HG02938 (cell line): ENCODE measurements at regions not wholly inside any gene's neighbourhood (a gene's known extent, or its start where the extent isn't known, plus 50 kb on each side); places are given as distances from the start of the nearest gene placed in this dataset.

Experiments
- ATAC-seq: cut with Tn5 transposase; IDR thresholded peaks from one replicate; pipeline ENCODE4 v1.9.1; 2021; ENCODE audit warnings: mild to moderate bottlenecking, moderate library complexity; ENCODE audit not compliant: unreplicated experiment

- no peak for ATAC-seq
These were observed 109.0 kb upstream of the ZNF217 start for GRCh38 chr20:53702617-53703016.

- ATAC-seq, result no peak
These were observed 106.3 kb upstream of the ZNF217 start for GRCh38 chr20:53699906-53700305.

- ATAC-seq, result no peak
These were observed 105.5 kb upstream of the ZNF217 start for GRCh38 chr20:53699085-53699674.

GRCh38 chr20:53698371-53698978, 104.8 kb upstream of the ZNF217 start:
- ATAC-seq, result no peak

GRCh38 chr20:53695797-53696527, 102.3 kb upstream of the ZNF217 start:
- ATAC-seq, result no peak

GRCh38 chr20:53693262-53693871, 99.7 kb upstream of the ZNF217 start:
- ATAC-seq, result no peak

- ATAC-seq, result no peak
These were observed 98.9 kb upstream of the ZNF217 start for GRCh38 chr20:53692465-53693067.

GRCh38 chr20:53691811-53692192, 98.2 kb upstream of the ZNF217 start:
- ATAC-seq, result no peak

- ATAC-seq, result no peak
These were observed 97.6 kb upstream of the ZNF217 start for GRCh38 chr20:53691060-53691810.

GRCh38 chr20:53688085-53688484, 94.4 kb upstream of the ZNF217 start:
- no peak for ATAC-seq

GRCh38 chr20:53685070-53685595, 91.5 kb upstream of the ZNF217 start:
- ATAC-seq, result no peak

- no peak for ATAC-seq
These were observed 89.9 kb upstream of the ZNF217 start for GRCh38 chr20:53683506-53683905.

GRCh38 chr20:53681352-53682212, 87.9 kb upstream of the ZNF217 start:
- no peak for ATAC-seq

GRCh38 chr20:53679597-53680309, 86.1 kb upstream of the ZNF217 start:
- ATAC-seq, result no peak

- no peak for ATAC-seq
These were observed 85.5 kb upstream of the ZNF217 start for GRCh38 chr20:53678990-53679596.

GRCh38 chr20:53678315-53678989, 84.8 kb upstream of the ZNF217 start:
- ATAC-seq, result no peak

GRCh38 chr20:53677447-53678314, 84.0 kb upstream of the ZNF217 start:
- ATAC-seq, result no peak
